ENCODE measurements at regions not wholly inside any gene's neighbourhood (a gene's known extent, or its start where the extent isn't known, plus 50 kb on each side); places are given as distances from the start of the nearest gene placed in this dataset.

GRCh38 chr2:129911363-129912065, 68.0 kb upstream of the RAB6C start:
- TF ChIP-seq CTCF (IDR thresholded peaks at IDR 0.05; ENCODE audit: insufficient read depth, low read length, missing control alignments) = no peak
- POLR2A ChIA-PET = no interaction called here
- DNase-seq (ENCODE audit: low read depth, low spot score) = no peak
- H3K4me3 ChIP-seq (ENCODE audit: low read depth, low read length) = no peak overlapping the region
- CTCF ChIA-PET = no interaction called here

GRCh38 chr2:129912066-129912820, 67.2 kb upstream of the RAB6C start:
- H3K4me3 ChIP-seq (ENCODE audit: low read depth, low read length) = no peak overlapping the region
- CTCF ChIA-PET = no interaction called here
- no peak for TF ChIP-seq CTCF (IDR thresholded peaks at IDR 0.05; ENCODE audit: insufficient read depth, low read length, missing control alignments)
- no peak for DNase-seq (ENCODE audit: low read depth, low spot score)
- POLR2A ChIA-PET = no interaction called here

- CTCF ChIA-PET = no interaction called here
- H3K4me3 ChIP-seq (ENCODE audit: low read depth, low read length) = no peak overlapping the region
- no peak for TF ChIP-seq CTCF (IDR thresholded peaks at IDR 0.05; ENCODE audit: insufficient read depth, low read length, missing control alignments)
- no peak for DNase-seq (ENCODE audit: low read depth, low spot score)
- POLR2A ChIA-PET = no interaction called here
Measured at GRCh38 chr2:129912871-129913694, 66.4 kb upstream of the RAB6C start.

- no peak for TF ChIP-seq CTCF (IDR thresholded peaks at IDR 0.05; ENCODE audit: insufficient read depth, low read length, missing control alignments)
- POLR2A ChIA-PET = no interaction called here
- no peak for DNase-seq (ENCODE audit: low read depth, low spot score)
- no peak overlapping the region for H3K4me3 ChIP-seq (ENCODE audit: low read depth, low read length)
- CTCF ChIA-PET = no interaction called here
Measured at GRCh38 chr2:129913695-129914495, 65.6 kb upstream of the RAB6C start.

GRCh38 chr2:129914538-129915302, 64.7 kb upstream of the RAB6C start:
- POLR2A ChIA-PET = no interaction called here
- H3K4me3 ChIP-seq (ENCODE audit: low read depth, low read length) = no peak overlapping the region
- TF ChIP-seq CTCF (IDR thresholded peaks at IDR 0.05; ENCODE audit: insufficient read depth, low read length, missing control alignments) = no peak
- DNase-seq (ENCODE audit: low read depth, low spot score) = no peak
- CTCF ChIA-PET = no interaction called here

All from AG04449 (cell line).